NK-92 treated with Interleukin-12 subunit alpha and Interleukin-12 subunit beta, amount 100 ng/mL, for 24 hours (cell line): ENCODE measurements at regions not wholly inside any gene's neighbourhood (a gene's known extent, or its start where the extent isn't known, plus 50 kb on each side); places are given as distances from the start of the nearest gene placed in this dataset.

Experiments
- DNase-seq: peaks from one replicate; lab custom pipeline; 2025; lab: John Stamatoyannopoulos, UW

- no peak for DNase-seq
These were observed 207.4 kb upstream of the SGK1 start for GRCh38 chr6:134525190-134525868.

- DNase-seq = no peak
These were observed 206.2 kb upstream of the SGK1 start for GRCh38 chr6:134523903-134524650.

- no peak for DNase-seq
These were observed 205.1 kb upstream of the SGK1 start for GRCh38 chr6:134523051-134523450.

GRCh38 chr6:134521116-134521501, 203.2 kb upstream of the SGK1 start:
- no peak for DNase-seq

GRCh38 chr6:134520181-134521115, 202.5 kb upstream of the SGK1 start:
- no peak for DNase-seq

- DNase-seq = no peak
These were observed 201.6 kb upstream of the SGK1 start for GRCh38 chr6:134519465-134519864.

GRCh38 chr6:134517868-134518267, 200.0 kb upstream of the SGK1 start:
- DNase-seq = no peak

- DNase-seq = no peak
These were observed 199.3 kb upstream of the SGK1 start for GRCh38 chr6:134517145-134517658.

- DNase-seq = no peak
These were observed 198.7 kb upstream of the SGK1 start for GRCh38 chr6:134516582-134516981.

GRCh38 chr6:134515986-134516385, 198.1 kb upstream of the SGK1 start:
- DNase-seq = no peak

- DNase-seq = no peak
These were observed 195.1 kb upstream of the SGK1 start for GRCh38 chr6:134512981-134513391.

GRCh38 chr6:134511984-134512683, 194.2 kb upstream of the SGK1 start:
- DNase-seq = no peak

- no peak for DNase-seq
These were observed 193.0 kb upstream of the SGK1 start for GRCh38 chr6:134510920-134511319.

GRCh38 chr6:134510142-134510541, 192.2 kb upstream of the SGK1 start:
- DNase-seq = no peak

- no peak for DNase-seq
These were observed 191.1 kb upstream of the SGK1 start for GRCh38 chr6:134508862-134509498.

GRCh38 chr6:134506162-134506561, 188.2 kb upstream of the SGK1 start:
- DNase-seq = no peak

- DNase-seq = no peak
These were observed 185.8 kb upstream of the SGK1 start for GRCh38 chr6:134503585-134504281.

- DNase-seq = no peak
These were observed 185.0 kb upstream of the SGK1 start for GRCh38 chr6:134502614-134503549.

GRCh38 chr6:134495890-134496248, 178.0 kb upstream of the SGK1 start:
- no peak for DNase-seq
